NCI-H82 (cell line): ENCODE measurements at regions not wholly inside any gene's neighbourhood (a gene's known extent, or its start where the extent isn't known, plus 50 kb on each side); places are given as distances from the start of the nearest gene placed in this dataset.

ENCODE experiments used
- DNase-seq: peaks from one replicate; lab custom pipeline; 2025; lab: John Stamatoyannopoulos, UW

DNA sequence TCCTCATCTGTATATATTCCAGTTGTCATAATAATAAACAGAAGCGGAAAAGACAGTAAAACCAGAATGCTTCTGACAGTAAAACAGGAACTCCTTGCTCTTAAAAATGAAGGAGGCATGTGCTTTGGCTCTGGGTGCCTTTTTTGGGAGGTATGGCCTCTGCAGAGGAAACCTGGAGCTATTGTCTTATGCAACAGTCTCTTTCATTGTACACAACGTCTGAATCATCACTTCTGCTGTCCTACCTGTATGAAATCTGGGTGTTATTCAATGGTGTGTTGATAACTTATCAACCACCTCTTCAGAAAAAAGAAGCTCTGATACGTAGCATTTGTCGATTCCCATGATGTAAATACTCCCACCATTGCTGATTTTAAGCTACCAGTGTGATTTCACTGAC is 64.8 kb downstream of the CDCA7 start:
- DNase-seq, result no peak

GRCh38 chr2:173424886-173425285 is 70.2 kb downstream of the CDCA7 start:
- no peak for DNase-seq

DNA sequence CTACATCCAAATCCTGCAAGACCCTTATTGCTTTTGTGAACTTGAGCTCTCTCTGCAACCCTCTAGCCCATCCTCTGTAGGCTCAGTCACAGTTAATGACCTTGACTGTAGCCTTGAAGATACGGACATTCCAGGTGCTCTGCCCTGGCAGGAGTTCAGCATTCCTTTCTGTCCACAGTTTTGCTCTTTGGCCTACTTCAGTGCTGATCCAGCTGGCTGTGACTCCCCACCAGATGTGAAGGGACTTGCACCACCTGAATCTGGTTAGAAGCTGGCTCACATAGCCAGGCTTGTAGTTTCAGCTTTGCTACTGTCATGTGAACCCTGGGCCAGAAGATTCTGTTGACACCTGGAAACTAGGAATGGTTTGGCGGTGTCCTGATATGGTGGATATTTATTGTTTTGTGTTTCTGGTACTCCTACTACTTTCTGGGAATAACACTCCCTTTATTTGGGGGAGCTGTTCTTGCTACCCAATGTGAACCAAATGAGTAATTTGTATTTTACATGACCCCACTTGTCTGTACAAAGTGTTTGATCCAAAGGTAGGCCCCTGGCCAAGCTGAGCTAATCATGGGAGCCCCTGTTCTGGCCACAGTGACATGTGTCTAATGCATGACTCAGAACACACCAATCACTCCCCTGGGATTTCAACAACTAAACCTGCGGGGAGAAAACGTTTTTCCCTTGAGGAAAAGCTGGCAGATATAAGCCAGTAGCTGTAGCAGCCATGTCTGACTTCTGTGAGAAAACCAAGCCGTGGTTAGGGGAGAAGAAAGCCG is 73.4 kb downstream of the CDCA7 start:
- DNase-seq, result peak; percentile 58

- no peak for DNase-seq
Observed at GRCh38 chr2:173431191-173431590, 76.5 kb downstream of the CDCA7 start.

DNA sequence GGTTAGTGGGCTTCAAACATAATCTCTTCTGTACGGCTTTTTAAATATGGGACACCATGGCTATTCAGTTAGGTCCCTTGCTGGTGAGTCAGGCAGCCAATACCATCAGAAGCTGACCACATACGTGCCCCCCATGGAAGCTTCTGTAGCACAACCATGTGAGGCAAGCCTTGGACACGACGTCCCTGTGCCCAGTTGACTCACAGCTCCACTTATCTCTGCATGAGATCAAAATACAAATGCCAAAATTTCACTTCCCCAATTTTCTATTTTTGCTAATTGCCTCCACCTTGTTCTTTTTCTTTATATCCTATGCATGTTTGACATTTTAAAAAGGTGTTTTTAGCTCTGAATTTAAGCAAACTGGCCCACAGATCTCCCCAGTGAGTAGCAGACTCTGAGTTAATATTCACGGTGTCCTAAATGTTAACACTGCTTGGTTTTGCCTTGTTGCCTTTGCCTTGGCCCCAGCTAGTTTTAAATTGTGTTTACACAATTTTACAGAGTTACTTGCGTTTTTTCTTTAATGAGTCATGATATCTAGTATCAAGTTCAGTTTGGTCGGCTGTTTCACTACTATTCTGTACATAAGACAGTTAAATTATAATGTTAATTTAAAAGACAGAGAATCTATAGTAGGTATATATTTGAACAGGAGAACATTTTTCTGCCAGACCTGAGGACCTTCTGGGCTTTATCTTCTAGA is 77.5 kb downstream of the CDCA7 start:
- no peak for DNase-seq

DNA sequence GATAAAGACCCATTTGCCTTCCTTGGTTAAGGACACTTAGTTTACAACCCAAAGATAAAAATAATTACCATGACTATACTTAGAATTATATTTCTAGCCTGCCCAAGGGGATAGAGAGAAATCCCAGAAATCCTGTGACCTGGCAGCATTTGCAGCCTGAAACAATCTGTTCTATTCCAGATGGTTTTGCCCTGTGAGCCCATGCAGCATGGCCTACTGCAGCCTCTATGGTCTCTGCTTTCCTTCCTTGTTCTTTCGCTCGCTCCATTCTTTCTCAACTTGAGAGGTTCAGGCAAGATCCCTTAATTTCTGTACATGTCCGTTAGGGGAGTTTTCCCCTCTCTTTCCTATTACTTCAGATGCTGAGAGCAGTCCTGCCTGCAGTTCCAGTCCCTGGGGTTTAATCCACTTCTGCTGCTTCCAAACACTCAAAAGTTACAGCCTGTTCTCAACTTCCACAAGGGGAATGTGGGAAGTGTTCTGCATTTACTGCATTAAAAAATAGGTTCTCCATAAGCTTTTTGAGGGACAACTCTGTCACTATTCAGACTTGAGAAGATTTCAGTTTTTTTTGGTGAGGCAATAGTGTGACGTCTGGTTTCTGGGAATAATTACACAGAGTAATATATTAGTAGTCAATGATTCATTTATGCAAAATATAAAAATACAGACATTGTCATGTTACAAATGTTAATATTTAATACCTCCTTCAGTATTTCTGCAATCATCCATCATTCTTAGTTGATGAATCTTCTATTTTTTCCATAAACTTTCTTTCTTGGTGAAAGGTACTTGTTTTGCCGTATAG is 80.3 kb downstream of the CDCA7 start:
- DNase-seq, result peak; percentile 52

DNA sequence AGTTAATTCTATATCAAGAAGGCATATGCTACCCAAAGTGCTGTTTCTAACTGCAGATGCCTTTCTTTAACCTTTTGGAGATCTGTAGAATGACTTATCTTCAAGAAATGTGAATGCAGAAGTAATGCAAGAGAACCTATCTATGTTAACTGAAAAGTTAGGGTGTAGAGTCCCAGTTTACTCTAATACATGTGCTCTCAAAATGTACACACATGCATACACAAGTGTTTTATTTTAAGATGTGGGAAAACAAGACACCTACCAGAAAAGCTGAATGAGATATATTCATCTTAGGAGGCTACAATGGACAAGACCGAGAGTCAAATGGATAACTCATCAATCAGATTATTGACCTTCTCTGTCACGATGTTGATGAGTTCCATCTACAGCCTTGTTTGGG is 80.9 kb downstream of the CDCA7 start:
- no peak for DNase-seq

DNA sequence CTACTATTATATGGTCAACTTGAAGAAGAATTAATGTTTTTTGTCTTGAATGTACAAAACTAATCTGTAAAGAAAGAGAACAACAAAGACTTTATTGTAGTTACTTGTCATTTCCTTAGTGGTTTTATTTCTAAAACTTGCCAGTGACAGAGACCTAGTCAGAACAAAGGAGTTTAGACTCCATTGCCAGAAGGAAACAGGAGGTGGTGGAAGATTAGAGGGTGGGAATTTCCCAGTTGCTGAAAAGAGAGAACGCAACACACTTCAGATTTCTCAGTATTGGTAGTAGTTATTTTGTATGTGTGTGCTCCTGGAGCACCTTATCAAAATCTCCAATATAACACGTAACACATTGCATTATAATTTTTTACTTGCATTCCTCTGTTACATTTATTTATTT is 81.4 kb downstream of the CDCA7 start:
- DNase-seq, result no peak

DNA sequence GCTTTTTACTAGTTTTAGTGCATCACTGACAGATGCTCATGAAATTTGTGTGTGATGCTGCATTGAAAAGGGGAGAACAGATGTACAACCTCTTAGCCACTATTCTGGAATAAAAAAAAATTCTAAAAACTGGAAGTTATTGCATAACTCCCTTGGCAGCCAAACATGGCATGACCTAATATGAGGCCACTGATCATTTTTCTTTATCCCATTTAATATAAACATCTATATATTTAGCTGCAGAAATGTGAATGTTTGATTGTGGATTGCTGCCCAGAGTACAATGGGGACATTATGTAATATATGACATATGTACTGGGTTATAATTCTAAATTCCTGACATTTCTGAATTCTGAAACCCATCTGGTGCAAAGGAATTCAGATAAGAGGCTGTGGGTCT is 86.5 kb downstream of the CDCA7 start:
- no peak for DNase-seq

DNA sequence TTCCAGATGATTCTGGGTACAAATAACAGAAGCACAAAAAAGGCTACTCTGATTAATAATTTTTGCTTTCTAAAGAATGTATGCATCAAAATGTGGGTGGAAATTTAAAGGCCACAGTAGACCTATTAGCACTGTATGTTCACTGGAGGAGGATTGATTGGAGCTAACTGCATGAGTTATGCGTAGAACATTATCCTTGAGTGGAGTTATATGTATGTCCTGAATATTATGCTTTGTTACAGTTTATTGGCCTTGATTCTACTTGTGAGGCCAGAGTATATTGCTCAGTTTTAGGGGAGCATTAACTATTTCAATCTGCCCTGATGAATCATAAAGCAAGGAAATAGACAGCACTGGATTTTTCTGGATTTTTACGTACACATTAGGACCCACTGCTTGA is 87.9 kb downstream of the CDCA7 start:
- DNase-seq, result no peak

DNA sequence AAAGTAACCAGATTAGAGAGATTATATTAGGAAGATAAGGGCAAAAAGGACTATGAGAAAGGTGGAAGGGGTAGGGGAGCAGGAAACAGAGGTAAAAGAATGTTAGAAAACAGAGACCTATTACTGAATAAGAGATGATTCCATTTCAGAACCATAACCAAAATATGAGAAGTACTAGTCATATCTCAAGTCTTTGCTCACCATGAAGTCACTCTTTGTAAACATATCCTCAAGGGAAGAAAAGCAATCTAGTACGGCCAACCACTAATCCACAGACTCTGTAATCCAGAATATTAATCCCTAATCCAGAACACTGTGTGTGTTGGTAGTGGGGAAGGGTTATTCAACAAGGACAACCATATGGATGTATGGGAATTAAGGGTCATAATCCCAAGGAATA is 92.0 kb downstream of the CDCA7 start:
- peak; percentile 88 for DNase-seq

GRCh38 chr2:173448938-173449471 is 94.3 kb downstream of the CDCA7 start:
- peak; percentile 98 for DNase-seq

DNA sequence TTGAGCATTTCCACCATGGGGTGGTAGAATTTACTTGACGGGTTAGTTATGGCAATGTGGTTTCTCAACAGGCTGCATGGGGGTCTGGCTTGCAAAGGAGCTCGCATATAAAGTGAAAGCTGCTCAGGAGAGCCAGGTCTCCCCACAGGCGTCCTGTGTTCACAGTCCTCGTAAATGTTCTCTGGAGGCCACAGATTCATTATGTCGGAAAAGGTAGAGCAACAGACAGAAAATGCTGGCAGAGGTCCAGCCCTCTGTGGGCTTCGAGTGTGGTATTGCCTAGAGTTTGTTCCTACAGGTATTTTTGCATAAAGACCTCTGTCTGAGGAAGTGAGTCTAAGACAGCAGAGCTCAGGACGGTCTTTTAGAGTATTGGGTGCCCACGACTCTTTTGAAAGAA is 96.4 kb downstream of the CDCA7 start:
- no peak for DNase-seq

DNA sequence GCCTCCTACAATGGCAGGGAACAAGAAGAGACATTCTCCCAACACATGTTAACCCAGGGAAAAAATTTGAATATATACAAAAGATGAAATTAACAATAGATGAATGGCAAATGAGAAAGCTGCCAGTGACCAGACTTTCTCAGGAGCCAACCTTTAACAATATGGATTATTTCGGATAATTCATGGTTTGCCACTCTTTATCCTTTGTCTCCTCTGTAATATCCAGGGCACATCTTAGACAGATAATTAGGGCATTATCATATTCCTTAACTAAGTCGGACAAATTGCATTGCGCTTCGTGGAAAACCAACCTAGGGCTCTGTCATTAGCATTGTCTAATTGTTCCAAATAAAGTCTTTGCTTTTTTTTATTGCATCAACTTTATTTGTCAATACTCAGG is 97.3 kb downstream of the CDCA7 start:
- DNase-seq, result no peak

DNA sequence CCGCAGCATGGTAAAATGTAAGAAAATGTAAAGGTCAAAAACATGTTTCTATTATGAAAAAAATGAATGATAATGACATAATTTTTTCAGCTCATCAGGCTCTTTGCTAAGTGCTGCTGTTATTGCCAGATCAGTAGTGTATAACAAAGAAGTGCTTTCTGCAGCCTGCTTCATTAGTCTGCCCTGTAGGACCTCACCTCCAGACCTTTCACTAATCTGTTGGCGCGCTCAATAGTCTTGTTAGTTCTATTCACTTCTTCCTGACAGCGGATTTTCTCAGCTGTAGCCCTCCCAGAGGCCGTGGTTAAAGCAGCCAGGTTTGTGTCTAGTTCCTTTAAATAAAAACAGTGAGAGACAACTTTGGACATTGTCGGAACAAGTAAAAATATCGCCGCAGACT is 97.7 kb downstream of the CDCA7 start:
- DNase-seq, result peak; percentile 89

- DNase-seq, result no peak
Observed at GRCh38 chr2:173456960-173457359, 102.3 kb downstream of the CDCA7 start.

GRCh38 chr2:173457366-173457765 is 102.7 kb downstream of the CDCA7 start:
- DNase-seq, result no peak

GRCh38 chr2:173458991-173459780 is 104.5 kb downstream of the CDCA7 start:
- no peak for DNase-seq

- DNase-seq, result peak; percentile 18
Observed at GRCh38 chr2:173462892-173463840, 108.5 kb downstream of the CDCA7 start.

DNA sequence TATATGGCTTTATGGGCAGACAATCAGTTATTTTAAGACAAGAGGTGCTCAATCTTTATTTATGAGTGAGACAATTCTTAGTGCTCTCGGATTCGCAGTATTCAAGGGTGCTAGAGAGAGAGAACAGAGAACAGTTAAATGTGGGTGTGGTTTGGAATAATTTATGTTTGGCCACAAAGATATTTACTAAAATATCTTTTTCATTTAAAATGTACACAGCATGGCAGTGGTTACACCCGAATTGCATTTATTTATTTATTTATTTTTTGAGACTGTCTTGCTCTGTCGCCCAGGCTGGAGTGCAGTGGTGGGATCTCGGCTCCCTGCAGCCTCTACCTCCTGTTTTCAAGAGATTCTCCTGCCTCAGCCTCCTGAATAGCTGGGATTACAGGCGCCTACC is 109.2 kb downstream of the CDCA7 start:
- DNase-seq, result no peak

GRCh38 chr2:173467751-173468150 is 113.1 kb downstream of the CDCA7 start:
- no peak for DNase-seq
